PC-9 (cell line): ENCODE measurements at regions not wholly inside any gene's neighbourhood (a gene's known extent, or its start where the extent isn't known, plus 50 kb on each side); places are given as distances from the start of the nearest gene placed in this dataset.

Experiments used
- BruUV-seq: library from RNA; stranded (reverse); fragments of 400-500 nt; replicated peaks from 2 replicates; lab custom pipeline; 2021; lab: Mats Ljungman, UMichigan
- CTCF ChIA-PET: fragments of 300-600 bp; sonication (Branson Sonifier 250); formaldehyde crosslinking; loops from one replicate; lab custom pipeline; 2022; ENCODE audit warnings: antibody characterized with exemption; lab: Charles Lee
- POLR2A ChIA-PET: fragments of 300-600 bp; sonication (Branson Sonifier 250); formaldehyde crosslinking; loops from one replicate; lab custom pipeline; 2022; ENCODE audit warnings: antibody characterized with exemption; ENCODE audit not compliant: unreplicated experiment; lab: Charles Lee
- DNase-seq, 2 experiments: peaks; one replicate each; pipeline versions ENCODE4 v3.0.0 to v3.0.0-alpha.2; 2015 to 2022; ENCODE audit warnings: mixed read lengths in 1 of 2
- H2AFZ ChIP-seq: fragments of 200-600 bp; sonication (generic); 2 replicates; pipeline ENCODE4 v1.8.1; 2017; ENCODE audit warnings: antibody characterized with exemption
- H3F3A ChIP-seq: fragments of 200-600 bp; sonication (generic); 2 replicates; pipeline ENCODE4 v1.8.1; 2017; ENCODE audit warnings: antibody characterized with exemption, mild to moderate bottlenecking, low read depth; ENCODE audit not compliant: insufficient read depth
- H3K27ac ChIP-seq: fragments of 200-600 bp; sonication (generic); 2 replicates; pipeline ENCODE4 v1.6.1; 2016; ENCODE audit warnings: mixed run types
- H3K27me3 ChIP-seq: fragments of 200-600 bp; sonication (generic); 2 replicates; pipeline ENCODE4 v1.6.1; 2016; ENCODE audit warnings: low read depth, mixed run types; ENCODE audit not compliant: insufficient read depth
- H3K36me3 ChIP-seq: fragments of 200-600 bp; sonication (generic); 2 replicates; pipeline ENCODE4 v1.6.1; 2016; ENCODE audit warnings: low read depth, mixed run types
- H3K4me1 ChIP-seq: fragments of 200-600 bp; sonication (generic); replicated peaks from 2 replicates; pipeline ENCODE4 v1.6.1; 2016; ENCODE audit warnings: mixed run types; ENCODE audit not compliant: insufficient read depth
- H3K4me2 ChIP-seq: fragments of 200-600 bp; sonication (generic); 2 replicates; pipeline ENCODE4 v1.6.1; 2017; ENCODE audit warnings: mixed run types
- H3K4me3 ChIP-seq: fragments of 200-600 bp; sonication (generic); 2 replicates; pipeline ENCODE4 v1.6.1; 2016; ENCODE audit warnings: mixed run types
- H3K79me2 ChIP-seq: fragments of 200-600 bp; sonication (generic); 2 replicates; pipeline ENCODE4 v1.6.1; 2017; ENCODE audit warnings: low read depth, mixed run types
- H3K9me2 ChIP-seq: fragments of 200-600 bp; sonication (generic); 2 replicates; pipeline ENCODE4 v1.8.1; 2017; ENCODE audit warnings: mild to moderate bottlenecking; ENCODE audit not compliant: insufficient read depth
- H3K9me3 ChIP-seq: fragments of 200-600 bp; sonication (generic); 2 replicates; pipeline ENCODE4 v1.8.1; 2016; ENCODE audit warnings: low read depth; ENCODE audit not compliant: insufficient read depth
- H4K20me1 ChIP-seq: fragments of 200-600 bp; sonication (generic); 2 replicates; pipeline ENCODE4 v1.8.1; 2017; ENCODE audit not compliant: insufficient read depth
- CTCF ChIP-seq: fragments of 200-600 bp; sonication (generic); conservative IDR thresholded peaks from 2 replicates; pipeline ENCODE4 v1.6.1; 2017; ENCODE audit warnings: mixed run types, antibody characterized with exemption, mild to moderate bottlenecking, moderate library complexity
- EZH2 ChIP-seq: fragments of 200-600 bp; sonication (generic); IDR thresholded peaks from 2 replicates; pipeline ENCODE4 v1.8.0; 2017; ENCODE audit warnings: antibody characterized with exemption, low read depth
- intact Hi-C: fragments of 100-400 bp; cut with micrococcal nuclease; formaldehyde crosslinking; loops from one replicate; pipeline ENCODE4 v1.10.0; 2022; ENCODE audit not compliant: unreplicated experiment

- no TSS peak for BruUV-seq
- Histone ChIP-seq H3K36me3 (no peaks in the 10 kb centered on the region), H4K20me1 (no peaks in the 10 kb centered on the region), H3K4me1 (peaks cover 12% of the 10 kb centered on the region), H3K27me3 (no peaks in the 10 kb centered on the region), H3F3A (0 out of 2 replicates have a peak, but pooled peaks cover 5% of the 10 kb centered on the region), H3K9me2 (no peaks in the 10 kb centered on the region), H3K9me3 (no peaks in the 10 kb centered on the region), H3K4me2 (no peak overlapping the region), H3K4me3 (no peak overlapping the region), H2AFZ (no peak overlapping the region), H3K27ac (no peak overlapping the region), H3K79me2 (no peaks in the 10 kb centered on the region)
- ChIA-PET CTCF (no interaction called here), POLR2A (no interaction called here)
- TF ChIP-seq CTCF = no peak
- TF ChIP-seq EZH2 = no peak
- intact Hi-C loops = no loop called here
- no peak for DNase-seq
These were observed 117.9 kb downstream of the CYLD start for GRCh38 chr16:50859628-50860360.

- H3K4me1 ChIP-seq = peaks cover 12% of the 10 kb centered on the region
- no TSS peak for BruUV-seq
- H3K36me3 ChIP-seq = no peaks in the 10 kb centered on the region
- no peaks in the 10 kb centered on the region for H3K27me3 ChIP-seq
- ChIA-PET CTCF (no interaction called here), POLR2A (no interaction called here)
- H3K9me3 ChIP-seq = no peaks in the 10 kb centered on the region
- H3K4me2 ChIP-seq = no peak overlapping the region
- TF ChIP-seq CTCF (no peak), EZH2 (no peak)
- H3F3A ChIP-seq = 0 out of 2 replicates have a peak, but pooled peaks cover 5% of the 10 kb centered on the region
- no peaks in the 10 kb centered on the region for H3K9me2 ChIP-seq
- no peaks in the 10 kb centered on the region for H4K20me1 ChIP-seq
- H2AFZ ChIP-seq = no peak overlapping the region
- H3K79me2 ChIP-seq = no peaks in the 10 kb centered on the region
- no peak overlapping the region for H3K4me3 ChIP-seq
- H3K27ac ChIP-seq = no peak overlapping the region
- no peak for DNase-seq
- intact Hi-C loops = no loop called here
These were observed 117.2 kb downstream of the CYLD start for GRCh38 chr16:50858877-50859627.

- H3F3A ChIP-seq = 0 out of 2 replicates have a peak, but pooled peaks cover 5% of the 10 kb centered on the region
- ChIA-PET CTCF (no interaction called here), POLR2A (no interaction called here)
- H3K79me2 ChIP-seq = no peaks in the 10 kb centered on the region
- H3K36me3 ChIP-seq = no peaks in the 10 kb centered on the region
- no peak overlapping the region for H3K27ac ChIP-seq
- intact Hi-C loops = no loop called here
- no peak overlapping the region for H3K4me3 ChIP-seq
- TF ChIP-seq CTCF = no peak
- H3K4me1 ChIP-seq = peaks cover 12% of the 10 kb centered on the region
- no peaks in the 10 kb centered on the region for H4K20me1 ChIP-seq
- no peaks in the 10 kb centered on the region for H3K9me3 ChIP-seq
- no peak for DNase-seq
- no peaks in the 10 kb centered on the region for H3K9me2 ChIP-seq
- no peak overlapping the region for H3K4me2 ChIP-seq
- H3K27me3 ChIP-seq = no peaks in the 10 kb centered on the region
- no TSS peak for BruUV-seq
- H2AFZ ChIP-seq = no peak overlapping the region
These were observed 116.5 kb downstream of the CYLD start for GRCh38 chr16:50858376-50858775.
